AG08396 (cell line): ENCODE measurements at regions not wholly inside any gene's neighbourhood (a gene's known extent, or its start where the extent isn't known, plus 50 kb on each side); places are given as distances from the start of the nearest gene placed in this dataset.
"Not testable (repeated sequence)": the region's sequence is repeated elsewhere in the genome, so short reads cannot be mapped to it uniquely, and the experiment has no call there.

ENCODE experiments used
- DNase-seq: peaks from one replicate; pipeline ENCODE4 v3.0.0; 2012; ENCODE audit warnings: low spot score, mixed read lengths

GRCh38 chr3:72176537-72177041 lies 391.6 kb upstream of the PROK2 start:
- DNase-seq: no peak

DNA sequence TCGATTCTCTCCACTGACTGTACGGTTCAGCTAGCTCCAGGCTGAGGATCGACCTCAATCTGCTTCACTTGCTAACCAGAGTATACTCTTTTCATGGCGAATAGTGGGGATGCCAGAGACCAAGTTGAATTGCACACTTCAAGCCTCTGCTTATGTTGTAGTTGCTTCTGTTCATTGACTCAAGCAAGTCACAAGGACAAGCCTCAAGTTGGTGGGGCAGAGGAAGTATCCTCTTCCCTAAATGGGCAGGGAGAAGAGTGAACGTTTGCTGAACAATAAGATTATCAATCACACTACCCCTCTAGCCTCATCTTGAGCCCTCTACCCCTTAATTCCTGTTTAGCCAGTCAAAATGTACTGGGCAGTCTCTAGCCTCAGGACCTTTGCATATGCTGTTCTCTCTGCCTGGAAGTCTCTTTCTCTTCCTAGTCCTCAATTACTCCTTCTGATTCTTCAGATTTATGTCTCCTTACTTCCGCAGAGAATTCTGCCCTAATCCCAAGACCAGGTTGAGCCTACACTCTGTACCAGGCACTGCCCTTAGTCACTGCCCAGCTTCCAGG lies 390.4 kb upstream of the PROK2 start:
- DNase-seq: no peak

DNA sequence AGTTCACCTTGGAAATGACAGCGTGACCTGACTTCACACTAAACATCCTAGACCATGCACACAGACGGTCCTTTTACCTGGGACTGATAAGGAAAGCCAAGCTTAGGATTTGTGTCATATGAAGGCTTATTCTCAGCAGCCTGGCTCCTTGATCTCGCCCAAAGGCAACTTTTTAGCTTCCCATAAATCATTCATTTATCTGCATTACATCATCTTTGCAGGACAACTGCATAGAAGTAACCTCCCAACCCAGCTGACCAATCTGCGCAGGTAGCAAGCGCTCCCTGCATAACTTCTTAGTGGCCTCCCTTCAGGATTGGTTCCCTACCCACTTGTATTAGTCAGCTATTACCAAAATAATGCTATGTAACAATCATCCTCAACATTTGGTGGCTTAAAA lies 389.9 kb upstream of the PROK2 start:
- no peak for DNase-seq

GRCh38 chr3:72174040-72174439 lies 389.1 kb upstream of the PROK2 start:
- DNase-seq: no peak

- no peak for DNase-seq
Observed at GRCh38 chr3:72171946-72172345, 387.0 kb upstream of the PROK2 start.

DNA sequence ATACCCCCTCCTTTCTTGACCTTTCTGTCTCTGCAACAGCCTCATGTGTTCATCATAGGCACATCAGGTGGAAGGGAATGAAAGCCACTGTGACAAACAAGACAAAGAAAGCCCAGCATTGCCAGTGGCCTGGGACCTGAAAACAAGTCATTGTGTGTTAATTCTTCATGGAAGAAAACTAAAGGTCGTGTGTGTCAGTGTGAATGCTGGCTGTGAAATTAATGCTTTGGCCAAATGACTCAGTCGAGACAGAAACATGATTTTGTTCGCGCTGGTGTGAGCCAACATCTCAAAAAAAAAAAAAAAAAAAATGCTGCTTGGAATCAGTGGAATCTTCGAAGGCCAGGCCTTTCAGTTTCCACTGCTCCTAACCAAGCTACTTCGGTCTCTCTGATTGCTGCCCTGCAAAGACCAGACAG lies 386.5 kb upstream of the PROK2 start:
- DNase-seq: no peak

GRCh38 chr3:72169561-72170472 lies 384.9 kb upstream of the PROK2 start:
- DNase-seq: no peak

- DNase-seq: no peak
Observed at GRCh38 chr3:72169120-72169519, 384.2 kb upstream of the PROK2 start.

- no peak for DNase-seq
Observed at GRCh38 chr3:72165808-72166207, 380.9 kb upstream of the PROK2 start.

- DNase-seq: no peak
Observed at GRCh38 chr3:72165317-72165716, 380.4 kb upstream of the PROK2 start.

- DNase-seq: no peak
Observed at GRCh38 chr3:72164635-72164978, 379.7 kb upstream of the PROK2 start.

GRCh38 chr3:72163809-72164634 lies 379.1 kb upstream of the PROK2 start:
- no peak for DNase-seq

- no peak for DNase-seq
Observed at GRCh38 chr3:72162649-72163184, 377.8 kb upstream of the PROK2 start.

DNA sequence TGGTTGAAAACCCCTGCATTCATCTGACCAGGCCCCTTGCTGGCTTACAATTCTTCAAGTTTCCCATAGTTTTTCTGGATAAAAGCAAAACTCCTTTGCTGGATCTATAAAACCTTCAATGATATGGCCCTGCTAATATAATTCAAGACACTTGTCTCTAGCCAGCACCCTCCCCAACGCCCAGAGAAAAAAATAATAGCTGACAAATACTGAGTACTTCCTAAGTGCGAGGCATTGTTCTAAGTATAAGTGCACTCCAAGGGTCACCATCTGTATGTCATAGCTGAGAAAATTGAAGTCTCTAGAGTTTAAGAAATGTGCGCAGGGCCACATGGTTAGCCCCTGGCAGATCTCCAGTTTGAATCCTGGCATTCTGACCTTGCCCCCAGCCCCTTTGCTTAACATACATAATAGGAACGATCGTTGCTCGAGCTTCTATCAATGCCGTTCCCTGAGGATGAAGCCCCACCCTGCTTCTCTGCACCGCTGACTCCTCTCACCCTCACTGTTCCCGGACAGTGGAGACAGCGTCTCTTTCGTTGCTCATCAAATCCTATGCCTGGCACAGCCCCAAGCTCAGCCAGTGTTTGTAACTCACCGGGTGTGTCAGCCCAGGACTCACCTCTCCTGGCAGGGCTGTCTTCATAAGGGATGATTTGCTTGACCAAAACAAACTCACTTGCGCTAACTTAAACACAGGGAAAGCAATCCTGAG lies 377.1 kb upstream of the PROK2 start:
- DNase-seq: no peak

GRCh38 chr3:72161285-72161684 lies 376.3 kb upstream of the PROK2 start:
- not testable (repeated sequence) for DNase-seq

DNA sequence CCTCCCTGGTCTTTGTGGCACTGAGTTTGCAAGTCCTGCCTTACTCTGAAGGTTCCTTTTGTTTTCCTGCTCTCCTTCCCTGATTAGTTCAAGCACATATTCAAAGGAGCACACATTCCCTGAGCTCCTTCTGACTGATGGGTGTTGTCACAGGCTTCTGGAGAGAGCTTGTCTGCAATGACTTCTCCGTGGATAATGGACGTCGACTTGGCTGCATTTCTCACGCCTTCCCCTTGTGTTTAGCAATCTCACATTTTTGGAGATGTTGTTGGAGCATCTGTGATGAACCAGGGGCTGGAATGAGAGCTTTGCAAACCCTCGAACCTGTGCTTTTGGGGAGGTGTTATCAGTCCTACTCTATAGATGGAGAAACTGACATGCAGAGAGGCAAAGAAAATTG lies 375.4 kb upstream of the PROK2 start:
- DNase-seq: no peak

- no peak for DNase-seq
Observed at GRCh38 chr3:72159487-72159886, 374.5 kb upstream of the PROK2 start.

GRCh38 chr3:72158639-72159326 lies 373.8 kb upstream of the PROK2 start:
- no peak for DNase-seq

DNA sequence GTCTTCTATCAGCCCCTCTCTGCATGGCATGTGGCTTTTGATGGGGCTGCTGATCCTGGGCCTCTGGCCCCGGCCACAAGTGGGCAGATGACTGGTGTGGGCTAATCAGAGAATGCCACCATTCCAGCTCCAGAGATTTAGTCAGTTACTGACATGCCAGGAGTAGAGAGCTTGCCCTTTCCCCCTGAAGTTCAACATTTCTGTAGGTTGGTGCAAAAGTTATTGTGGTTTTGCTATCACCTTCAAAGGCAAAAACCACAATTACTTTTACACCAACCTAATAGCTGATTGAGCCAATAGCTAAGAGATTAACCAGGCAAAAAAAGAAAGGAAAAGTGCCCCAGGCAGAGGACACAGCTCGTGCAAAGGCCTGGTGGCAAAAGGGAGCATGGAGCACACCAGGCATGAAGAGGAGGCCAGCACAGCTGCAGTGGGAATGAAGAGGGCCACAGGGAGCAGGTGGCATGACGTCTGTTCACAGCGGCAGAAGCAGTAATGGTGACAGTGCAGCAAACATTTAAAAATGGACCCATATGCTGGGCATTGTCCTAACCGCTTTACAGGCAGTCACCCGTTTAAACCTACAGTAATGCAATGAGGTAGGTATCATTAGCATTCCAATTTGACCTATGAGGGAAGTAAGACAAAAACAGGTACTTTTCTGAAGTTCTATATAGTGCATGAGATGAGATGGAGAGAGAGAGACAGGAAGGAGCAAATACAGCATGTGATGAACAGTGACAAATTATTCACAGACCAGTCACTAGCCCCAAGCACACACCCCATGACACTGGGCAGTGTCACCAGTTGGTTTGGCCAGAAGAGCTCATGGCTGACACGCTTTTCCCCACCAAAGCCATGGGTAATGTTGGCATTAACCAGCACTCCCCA lies 373.0 kb upstream of the PROK2 start:
- no peak for DNase-seq
